HEK293 (cell line): ENCODE measurements at regions not wholly inside any gene's neighbourhood (a gene's known extent, or its start where the extent isn't known, plus 50 kb on each side); places are given as distances from the start of the nearest gene placed in this dataset.

Experiments used
- CTCF ChIA-PET: fragments of 350-600 bp; formaldehyde crosslinking; extraction: SDS; loops from one replicate; lab custom pipeline; 2021; ENCODE audit warnings: antibody characterized with exemption; lab: Yijun Ruan, JAX
- POLR2A ChIA-PET: fragments of 300-600 bp; formaldehyde crosslinking; extraction: SDS; loops from one replicate; lab custom pipeline; 2020; ENCODE audit warnings: antibody characterized with exemption, inconsistent platforms; lab: Yijun Ruan, JAX
- H3K27ac ChIP-seq: fragments of 200-500 bp; sonication (Bioruptor generic); 2 replicates; pipeline ENCODE4 v1.5.1; 2014; ENCODE audit warnings: low read depth, low read length, control low read depth, inconsistent platforms; ENCODE audit errors: extremely low read depth
- H3K36me3 ChIP-seq, 2 experiments: fragments of 200-500 bp in 1 of 2; sonication (Bioruptor generic) in 1 of 2; 1 replicate in 1 of 2; 2 replicates in 1 of 2; pipeline ENCODE4 v1.5.1; 2014 to 2017; ENCODE audit warnings: inconsistent platforms in 2 of 2, low read length in 2 of 2; ENCODE audit not compliant: control insufficient read depth in 2 of 2, insufficient read depth in 1 of 2
- H3K4me1 ChIP-seq: fragments of 200-500 bp; sonication (Bioruptor generic); 2 replicates; pipeline ENCODE4 v1.5.1; 2014; ENCODE audit warnings: mild to moderate bottlenecking, low read length, inconsistent platforms; ENCODE audit not compliant: control insufficient read depth, insufficient read depth
- H3K4me3 ChIP-seq: 2 replicates; pipeline ENCODE4 v1.5.1; 2011; ENCODE audit warnings: low read depth, mild to moderate bottlenecking, control low read depth, low read length, moderate library complexity
- H3K9me3 ChIP-seq: fragments of 200-500 bp; sonication (Bioruptor generic); 2 replicates; pipeline ENCODE4 v1.5.1; 2014; ENCODE audit warnings: low read depth, low read length, inconsistent platforms; ENCODE audit not compliant: control insufficient read depth, insufficient read depth
- BCL11A ChIP-seq: fragments of 450-650 bp; formaldehyde crosslinking; IDR thresholded peaks from 2 replicates; pipeline ENCODE4 v1.5.1; 2016; ENCODE audit warnings: low read depth, missing biosample characterization, missing genetic modification characterization
- BCL6B ChIP-seq: fragments of 450-650 bp; formaldehyde crosslinking; IDR thresholded peaks from 2 replicates; pipeline ENCODE4 v1.5.1; 2017; ENCODE audit warnings: missing biosample characterization, missing genetic modification characterization
- GFI1B ChIP-seq: fragments of 450-650 bp; formaldehyde crosslinking; IDR thresholded peaks from 2 replicates; pipeline ENCODE4 v1.5.1; 2016; ENCODE audit warnings: missing biosample characterization, missing genetic modification characterization
- GLIS1 ChIP-seq: fragments of 450-650 bp; formaldehyde crosslinking; IDR thresholded peaks from 2 replicates; pipeline ENCODE4 v1.5.1; 2016; ENCODE audit warnings: missing biosample characterization, missing genetic modification characterization
- OSR2 ChIP-seq: fragments of 450-650 bp; formaldehyde crosslinking; IDR thresholded peaks from 2 replicates; pipeline ENCODE4 v1.5.1; 2016; ENCODE audit warnings: missing biosample characterization, missing genetic modification characterization
- RBAK ChIP-seq: fragments of 450-650 bp; formaldehyde crosslinking; IDR thresholded peaks from 2 replicates; pipeline ENCODE4 v1.5.1; 2016; ENCODE audit warnings: missing biosample characterization, missing genetic modification characterization
- SETDB1 ChIP-seq: IDR thresholded peaks from one replicate; pipeline ENCODE4 v1.6.1; 2017; ENCODE audit warnings: mild to moderate bottlenecking, low read length, moderate library complexity, mixed read lengths; ENCODE audit not compliant: insufficient read length
- TCF7L2 ChIP-seq: IDR thresholded peaks from 2 replicates; pipeline ENCODE4 v1.6.1; 2011; ENCODE audit warnings: low read depth, mild to moderate bottlenecking, inconsistent platforms, low read length, moderate library complexity, borderline replicate concordance
- TRIM28 ChIP-seq: IDR thresholded peaks from 2 replicates; pipeline ENCODE4 v1.6.1; 2011; ENCODE audit warnings: low read length, control low read depth, borderline replicate concordance
- ZBTB10 ChIP-seq: fragments of 450-650 bp; formaldehyde crosslinking; IDR thresholded peaks from 2 replicates; pipeline ENCODE4 v1.5.1; 2016; ENCODE audit warnings: missing biosample characterization, missing genetic modification characterization
- ZBTB17 ChIP-seq: fragments of 450-650 bp; formaldehyde crosslinking; IDR thresholded peaks from 2 replicates; pipeline ENCODE4 v1.5.1; 2016; ENCODE audit warnings: missing biosample characterization, missing genetic modification characterization
- ZBTB7A ChIP-seq: fragments of 450-650 bp; formaldehyde crosslinking; IDR thresholded peaks from 2 replicates; pipeline ENCODE4 v1.5.1; 2016; ENCODE audit warnings: low read depth, missing biosample characterization, missing genetic modification characterization
- ZBTB8A ChIP-seq: fragments of 450-650 bp; formaldehyde crosslinking; IDR thresholded peaks from 2 replicates; pipeline ENCODE4 v1.5.1; 2016; ENCODE audit warnings: missing biosample characterization, missing genetic modification characterization
- ZIC2 ChIP-seq: fragments of 450-650 bp; formaldehyde crosslinking; IDR thresholded peaks from 2 replicates; pipeline ENCODE4 v1.5.1; 2016; ENCODE audit warnings: missing biosample characterization, missing genetic modification characterization
- ZNF112 ChIP-seq: fragments of 450-650 bp; formaldehyde crosslinking; IDR thresholded peaks from 2 replicates; pipeline ENCODE4 v1.5.0; 2017; ENCODE audit warnings: missing biosample characterization, missing genetic modification characterization
- ZNF23 ChIP-seq: fragments of 450-650 bp; formaldehyde crosslinking; IDR thresholded peaks from 2 replicates; pipeline ENCODE4 v1.5.1; 2016; ENCODE audit warnings: missing biosample characterization, missing genetic modification characterization, borderline replicate concordance
- ZNF248 ChIP-seq: fragments of 450-650 bp; formaldehyde crosslinking; IDR thresholded peaks from 2 replicates; pipeline ENCODE4 v1.5.1; 2017; ENCODE audit warnings: missing biosample characterization, missing genetic modification characterization
- ZNF311 ChIP-seq: fragments of 450-650 bp; formaldehyde crosslinking; IDR thresholded peaks from 2 replicates; pipeline ENCODE4 v1.5.1; 2017; ENCODE audit warnings: missing biosample characterization, missing genetic modification characterization, borderline replicate concordance
- ZNF473 ChIP-seq: fragments of 450-650 bp; formaldehyde crosslinking; IDR thresholded peaks from 2 replicates; pipeline ENCODE4 v1.5.1; 2017; ENCODE audit warnings: missing biosample characterization, missing genetic modification characterization
- ZNF514 ChIP-seq: fragments of 450-650 bp; formaldehyde crosslinking; IDR thresholded peaks from 2 replicates; pipeline ENCODE4 v1.5.1; 2016; ENCODE audit warnings: missing biosample characterization, missing genetic modification characterization
- ZNF548 ChIP-seq: fragments of 450-650 bp; formaldehyde crosslinking; IDR thresholded peaks from 2 replicates; pipeline ENCODE4 v1.5.1; 2016; ENCODE audit warnings: missing biosample characterization, missing genetic modification characterization
- ZNF571 ChIP-seq: fragments of 450-650 bp; formaldehyde crosslinking; IDR thresholded peaks from 2 replicates; pipeline ENCODE4 v1.5.0; 2017; ENCODE audit warnings: missing biosample characterization, missing genetic modification characterization
- ZNF660 ChIP-seq: fragments of 450-650 bp; IDR thresholded peaks from 2 replicates; pipeline ENCODE4 v1.5.1; 2018; ENCODE audit warnings: missing biosample characterization, mild to moderate bottlenecking, missing genetic modification characterization
- ZNF704 ChIP-seq: fragments of 450-650 bp; formaldehyde crosslinking; IDR thresholded peaks from 2 replicates; pipeline ENCODE4 v1.5.1; 2016; ENCODE audit warnings: missing biosample characterization, missing genetic modification characterization
- ZSCAN30 ChIP-seq: fragments of 450-650 bp; IDR thresholded peaks from 2 replicates; pipeline ENCODE4 v1.5.1; 2018; ENCODE audit warnings: missing biosample characterization, mild to moderate bottlenecking, missing genetic modification characterization, moderate library complexity

- TF ChIP-seq ZNF548 (tag by site-specific recombination) (no peak), ZBTB17 (no peak), ZNF660 (no peak), SETDB1 (no peak), ZNF571 (tag by site-specific recombination) (no peak), GLIS1 (no peak)
These were observed 62.9 kb upstream of the LMO4 start (continued) for GRCh38 chr1:87265786-87266185.

- Histone ChIP-seq H3K4me1 (no peaks in the 10 kb centered on the region), H3K36me3 (no peaks in the 10 kb centered on the region), H3K27ac (no peak overlapping the region), H3K9me3 (no peaks in the 10 kb centered on the region), H3K4me3 (no peak overlapping the region)
- no peak for TF ChIP-seq ZNF112 (tag by site-specific recombination)
- no peak for TF ChIP-seq ZBTB7A (tag by site-specific recombination)
- no peak for TF ChIP-seq ZNF473
- TF ChIP-seq ZNF248 (tag by site-specific recombination) = no peak
- TF ChIP-seq ZNF514 = no peak
- no peak for TF ChIP-seq ZNF23 (tag by site-specific recombination)
- TF ChIP-seq GFI1B (tag by site-specific recombination) = no peak
- TF ChIP-seq ZNF548 (tag by site-specific recombination) = no peak
- no peak for TF ChIP-seq ZBTB8A (tag by site-specific recombination)
- no peak for TF ChIP-seq TRIM28
- TF ChIP-seq ZNF311 = no peak
- TF ChIP-seq ZIC2 (tag by site-specific recombination) = no peak
- TF ChIP-seq BCL11A (tag by site-specific recombination) = no peak
- no peak for TF ChIP-seq ZBTB10
- TF ChIP-seq ZNF704 = no peak
- TF ChIP-seq ZSCAN30 (tag by site-specific recombination) = no peak
- TF ChIP-seq BCL6B = no peak
- no peak for TF ChIP-seq TCF7L2
- TF ChIP-seq RBAK = no peak
- TF ChIP-seq OSR2 (tag by site-specific recombination) = no peak
- POLR2A ChIA-PET = no interaction called here
- CTCF ChIA-PET = no interaction called here
These were observed 60.6 kb upstream of the LMO4 start for GRCh38 chr1:87268111-87268510.
